Medulla oblongata (tissue), 1 donor: ENCODE measurements at regions not wholly inside any gene's neighbourhood (a gene's known extent, or its start where the extent isn't known, plus 50 kb on each side); places are given as distances from the start of the nearest gene placed in this dataset.
"Not testable (repeated sequence)": the region's sequence is repeated elsewhere in the genome, so short reads cannot be mapped to it uniquely, and the experiment has no call there.

Experiments
- DNase-seq: peaks from one replicate; pipeline ENCODE4 v3.0.0-alpha.2; 2015; ENCODE audit errors: extremely low spot score

- peak; percentile 14 for DNase-seq
Observed at GRCh38 chr2:2664989-2665833, 334.1 kb upstream of the MYT1L start.

GRCh38 chr2:2663401-2664036 lies 332.4 kb upstream of the MYT1L start:
- peak; percentile 31 for DNase-seq

GRCh38 chr2:2662847-2663356 lies 331.8 kb upstream of the MYT1L start:
- DNase-seq, result no peak

DNA sequence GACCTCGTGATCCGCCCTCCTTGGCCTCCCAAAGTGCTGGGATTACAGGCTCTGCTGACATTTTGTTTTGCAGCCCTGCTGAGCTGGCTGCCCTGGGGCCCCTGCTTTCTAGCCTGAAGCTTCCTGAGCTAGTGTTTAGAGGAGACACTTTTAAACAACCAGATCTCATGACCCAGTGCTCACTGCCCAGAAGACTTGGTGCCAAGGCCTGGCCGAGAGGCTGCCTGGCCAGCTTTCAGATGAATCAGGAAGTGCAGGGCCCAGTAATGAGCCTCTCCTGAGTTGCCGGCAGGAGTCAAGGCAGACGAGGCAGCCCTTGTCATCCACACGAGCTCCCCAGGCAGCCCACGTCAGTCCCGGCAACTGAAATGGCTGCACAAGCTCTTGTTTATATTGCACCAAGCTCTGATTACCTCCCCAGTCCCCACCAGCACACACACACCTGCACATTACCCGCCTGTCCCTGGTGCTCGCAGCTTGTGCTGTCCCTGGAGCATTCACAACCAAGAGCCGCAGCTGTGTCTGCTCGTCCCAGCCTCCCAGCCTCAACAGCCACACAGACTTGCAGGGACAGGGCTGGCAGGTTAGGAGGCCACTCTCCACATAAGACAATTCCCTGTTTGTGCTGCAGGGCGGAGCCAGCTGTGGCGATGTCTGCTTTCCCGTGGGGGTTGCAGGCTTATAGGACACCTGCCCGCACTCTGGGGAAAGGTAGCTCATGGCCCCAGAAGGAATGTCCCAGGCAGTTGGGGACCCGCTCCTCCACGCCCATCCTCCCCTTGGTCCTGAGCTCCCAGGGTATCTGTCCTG lies 331.2 kb upstream of the MYT1L start:
- DNase-seq, result peak; percentile 78

- DNase-seq, result no peak
Observed at GRCh38 chr2:2660789-2661355, 329.8 kb upstream of the MYT1L start.

GRCh38 chr2:2657121-2657962 lies 326.3 kb upstream of the MYT1L start:
- no peak for DNase-seq

DNA sequence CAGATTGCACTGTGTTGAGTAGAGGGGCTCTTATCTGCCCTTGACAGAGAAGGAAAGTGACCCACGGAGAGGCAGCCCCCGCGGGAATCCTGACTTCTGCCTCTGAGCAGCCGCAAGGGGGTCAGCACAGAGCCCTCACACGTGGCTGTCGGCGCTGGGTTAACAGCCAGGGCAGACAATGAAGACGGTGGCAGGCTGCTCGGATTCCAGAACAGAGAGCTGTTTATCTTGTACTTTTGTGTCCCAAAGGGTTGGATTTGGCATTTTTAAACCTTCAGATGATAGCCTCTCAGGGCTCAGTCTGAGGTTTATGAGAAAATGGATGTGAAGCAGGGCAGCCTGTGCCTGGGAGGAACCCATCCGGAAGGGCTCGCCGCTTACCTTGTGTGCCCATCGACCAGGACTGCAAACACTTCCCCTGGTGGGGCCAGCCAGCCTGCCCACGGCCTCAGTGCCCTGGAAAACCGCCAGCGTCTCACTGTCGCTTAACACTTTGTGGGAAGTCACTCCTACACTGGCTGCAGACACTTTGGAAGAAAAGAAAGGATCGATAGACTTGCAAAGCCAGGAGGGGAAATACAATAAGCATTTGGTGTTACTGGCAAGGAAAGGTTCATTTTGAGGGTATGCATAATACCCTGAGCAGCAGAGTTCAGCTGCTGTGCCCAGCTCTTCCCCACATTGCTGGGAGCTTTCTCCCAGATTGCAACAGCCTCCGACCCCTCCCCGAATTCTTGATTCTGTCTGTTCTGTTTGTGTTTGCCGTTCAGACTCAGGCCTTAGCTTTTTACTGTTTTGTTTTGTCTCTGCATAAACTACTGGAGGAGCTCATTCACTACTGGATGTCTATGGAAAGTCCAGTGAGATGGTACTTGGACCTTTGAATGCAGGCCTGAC lies 325.3 kb upstream of the MYT1L start:
- DNase-seq, result peak; percentile 44

DNA sequence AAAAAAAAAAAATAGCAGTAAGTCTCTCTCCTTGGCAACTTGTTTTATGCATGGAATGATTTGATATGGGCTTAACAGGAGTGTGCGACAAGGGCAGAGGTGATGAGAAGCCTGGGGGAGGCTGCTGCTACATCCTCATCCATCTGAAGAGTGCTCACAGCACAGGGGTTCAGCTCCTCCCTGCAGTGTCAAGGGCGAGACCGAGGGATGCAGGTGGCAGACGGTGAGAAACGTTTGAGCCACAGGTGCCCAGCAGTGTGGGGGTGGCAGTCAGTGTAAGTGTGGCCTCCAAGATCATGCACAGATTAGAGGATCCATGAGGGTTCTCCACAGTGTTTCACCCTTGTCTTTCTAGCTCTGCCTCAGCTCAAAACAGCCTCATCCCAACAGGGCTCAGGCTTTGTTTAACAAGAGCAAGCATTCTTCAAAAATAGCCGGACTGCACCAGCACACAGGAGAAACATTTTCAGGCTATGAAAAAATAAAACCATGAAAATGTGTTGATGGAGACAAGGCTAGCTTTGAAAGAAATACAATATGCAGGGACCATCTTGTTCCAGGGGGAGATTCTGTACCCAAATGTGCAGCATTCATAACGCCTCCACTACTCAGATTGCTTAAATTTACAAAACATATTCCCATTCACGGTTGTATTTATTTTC lies 324.5 kb upstream of the MYT1L start:
- peak; percentile 3 for DNase-seq

DNA sequence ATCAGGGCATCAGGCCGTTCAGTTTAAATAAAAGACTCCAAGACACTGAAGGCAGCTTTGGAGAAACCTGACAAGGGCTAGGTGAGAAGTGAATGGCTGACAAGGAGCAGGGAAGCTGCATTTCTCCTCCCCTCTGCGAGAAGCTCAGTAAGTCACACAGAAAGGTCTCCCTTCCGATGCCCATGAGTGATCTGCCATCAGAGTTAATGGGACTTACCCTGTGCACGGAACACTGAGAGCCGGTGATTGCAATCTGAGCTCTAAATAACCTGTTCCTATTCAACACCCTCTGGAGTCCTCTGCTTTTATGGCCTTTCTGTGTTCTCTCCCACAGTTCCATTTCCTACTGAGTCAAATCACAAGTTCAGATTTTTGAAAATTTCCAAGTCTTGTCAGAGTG lies 322.2 kb upstream of the MYT1L start:
- no peak for DNase-seq

DNA sequence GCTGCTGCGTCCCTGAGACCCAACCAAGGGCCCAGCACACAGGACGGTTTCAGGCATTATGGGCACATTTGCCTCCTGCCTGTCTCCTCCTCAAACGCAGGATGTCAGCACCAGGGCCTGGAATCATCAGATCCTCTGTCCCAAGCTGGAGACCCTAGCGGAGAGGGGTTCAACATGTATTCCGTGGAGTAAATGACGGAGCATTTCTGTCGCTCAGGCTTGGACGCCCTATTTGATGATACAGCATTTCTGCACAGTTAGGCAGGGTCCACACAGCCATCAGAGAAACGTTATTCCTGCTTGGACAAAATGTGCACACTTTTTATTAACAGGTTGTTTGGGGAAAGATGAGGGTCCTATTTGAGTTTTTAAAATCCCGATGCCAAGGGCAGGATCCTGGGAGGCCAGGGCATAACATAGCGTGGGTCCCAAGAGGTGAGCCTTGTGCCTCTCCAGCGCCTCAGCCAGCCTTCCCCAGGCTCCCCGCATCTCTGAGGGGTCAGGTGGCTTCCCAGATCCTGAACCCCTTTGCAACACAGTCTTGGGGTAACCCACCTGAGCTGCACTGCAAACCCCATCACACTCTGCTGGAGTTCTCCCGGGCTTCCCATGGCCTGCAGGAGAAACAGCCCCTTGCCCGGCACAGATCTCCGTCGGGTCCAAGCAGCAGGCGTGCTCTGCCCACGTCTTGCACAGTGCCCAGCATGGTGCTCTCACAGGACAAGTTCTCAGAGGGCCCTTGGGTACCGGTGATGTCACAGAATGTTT lies 319.7 kb upstream of the MYT1L start:
- DNase-seq, result no peak

DNA sequence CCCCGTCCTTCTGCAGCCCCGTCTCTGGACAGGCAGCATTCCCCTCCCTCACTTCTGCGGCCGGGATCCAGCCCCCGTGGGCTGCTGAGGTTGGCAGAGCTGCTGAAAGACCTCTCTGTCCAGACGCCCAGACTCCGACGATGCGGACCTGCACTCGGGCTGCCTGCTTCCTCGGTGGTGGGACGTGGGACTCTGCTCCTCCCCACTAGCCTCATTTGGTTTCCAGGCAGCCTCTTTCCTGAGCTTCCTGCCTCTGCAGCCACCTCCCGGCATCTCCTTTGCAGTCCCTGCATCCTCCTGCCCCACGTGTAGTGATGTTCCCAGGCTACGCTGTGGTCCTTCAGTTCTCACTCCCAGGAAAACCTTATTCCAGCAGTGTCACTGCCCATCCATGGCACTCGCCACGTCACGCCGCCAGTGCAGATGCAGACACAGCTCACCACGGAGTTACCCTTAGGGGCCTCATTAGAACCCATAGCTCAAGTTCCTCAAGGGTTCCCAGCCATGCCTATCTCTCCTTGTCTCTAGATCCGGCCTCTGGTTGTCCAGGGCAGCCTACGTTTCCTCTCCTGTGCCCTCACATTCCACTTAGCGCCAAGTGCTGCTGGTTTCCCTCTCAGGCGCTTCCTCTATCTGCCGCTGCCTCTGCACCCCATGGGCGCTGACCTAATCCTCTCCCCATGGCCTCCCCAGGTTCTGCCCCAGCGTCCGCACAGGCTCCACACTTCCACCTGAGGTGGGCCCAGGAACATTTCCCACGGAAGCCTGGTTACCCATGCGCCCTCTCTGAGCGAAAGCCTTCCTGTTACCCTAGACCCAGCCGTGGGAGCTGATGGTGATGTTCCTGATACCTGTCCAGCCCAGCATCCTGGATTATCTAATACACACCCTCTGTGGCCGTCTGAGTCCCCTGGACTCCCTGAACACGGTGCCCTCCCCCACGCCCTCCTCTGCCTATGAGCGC lies 318.3 kb upstream of the MYT1L start:
- no peak for DNase-seq

DNA sequence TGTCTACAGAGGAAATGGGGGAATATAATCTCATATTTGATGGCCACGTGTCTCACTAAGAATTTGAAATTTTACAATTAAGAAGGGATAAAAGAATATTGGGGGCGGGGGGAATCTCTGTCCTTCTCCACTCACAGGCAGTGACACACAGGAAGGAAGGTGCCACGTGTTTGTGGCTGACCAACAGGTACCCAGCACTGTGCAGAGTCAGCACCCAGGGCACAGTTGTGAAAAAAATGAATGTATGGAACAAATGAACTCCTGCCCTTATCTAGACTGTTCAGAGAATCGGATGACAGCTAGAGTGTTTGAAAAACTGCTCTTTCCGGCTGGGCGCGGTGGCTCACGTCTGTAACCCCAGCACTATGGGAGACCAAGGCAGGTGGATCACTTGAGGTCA lies 317.0 kb upstream of the MYT1L start:
- no peak for DNase-seq

GRCh38 chr2:2647141-2647541 lies 316.1 kb upstream of the MYT1L start:
- no peak for DNase-seq

GRCh38 chr2:2646433-2647051 lies 315.5 kb upstream of the MYT1L start:
- DNase-seq, result no peak

GRCh38 chr2:2645162-2645855 lies 314.2 kb upstream of the MYT1L start:
- no peak for DNase-seq

DNA sequence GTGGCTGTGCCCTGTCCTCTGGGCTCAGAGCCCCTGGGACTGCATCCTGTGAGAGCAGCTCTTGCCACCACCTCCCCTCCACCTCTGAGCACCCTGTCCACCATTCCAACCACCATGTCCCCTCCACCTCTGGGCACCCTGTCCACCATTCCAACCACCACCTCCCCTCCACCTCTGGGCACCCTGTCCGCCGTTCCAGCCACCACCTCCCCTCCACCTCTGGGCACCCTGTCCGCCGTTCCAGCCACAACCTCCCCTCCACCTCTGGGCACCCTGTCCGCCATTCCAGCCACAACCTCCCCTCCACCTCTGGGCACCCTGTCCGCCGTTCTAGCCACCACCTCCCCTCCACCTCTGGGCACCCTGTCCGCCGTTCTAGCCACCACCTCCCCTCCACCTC lies 313.7 kb upstream of the MYT1L start:
- not testable (repeated sequence) for DNase-seq
